ENCODE measurements at regions not wholly inside any gene's neighbourhood (a gene's known extent, or its start where the extent isn't known, plus 50 kb on each side); places are given as distances from the start of the nearest gene placed in this dataset.
A peak's percentile ranks its signal among the peaks of the same experiment; 100 is the strongest.
"Not testable (repeated sequence)": the region's sequence is repeated elsewhere in the genome, so short reads cannot be mapped to it uniquely, and the experiment has no call there.

DNA sequence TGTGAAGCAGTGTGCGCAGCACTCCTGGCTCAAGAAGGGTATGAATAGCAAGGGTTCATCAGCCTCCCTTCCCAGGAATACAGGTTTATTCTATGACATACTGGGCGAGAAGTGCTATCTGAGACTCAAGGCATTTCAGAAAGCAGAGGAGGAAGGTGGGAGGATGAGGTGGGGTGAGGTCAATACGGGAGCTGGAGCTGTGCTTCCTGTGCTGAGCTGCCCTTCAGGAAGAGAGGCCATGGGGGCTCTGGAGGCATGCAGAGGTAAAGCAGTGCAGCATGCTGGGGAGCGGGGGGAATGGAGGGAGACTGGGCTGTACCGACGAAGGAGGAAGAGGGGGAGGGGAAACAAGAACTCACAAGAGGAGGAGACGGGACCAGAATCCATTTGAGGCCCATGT is 717.6 kb downstream of the PTPRU start:
- DNase-seq (ENCODE audit: low read depth, low spot score): no peak

DNA sequence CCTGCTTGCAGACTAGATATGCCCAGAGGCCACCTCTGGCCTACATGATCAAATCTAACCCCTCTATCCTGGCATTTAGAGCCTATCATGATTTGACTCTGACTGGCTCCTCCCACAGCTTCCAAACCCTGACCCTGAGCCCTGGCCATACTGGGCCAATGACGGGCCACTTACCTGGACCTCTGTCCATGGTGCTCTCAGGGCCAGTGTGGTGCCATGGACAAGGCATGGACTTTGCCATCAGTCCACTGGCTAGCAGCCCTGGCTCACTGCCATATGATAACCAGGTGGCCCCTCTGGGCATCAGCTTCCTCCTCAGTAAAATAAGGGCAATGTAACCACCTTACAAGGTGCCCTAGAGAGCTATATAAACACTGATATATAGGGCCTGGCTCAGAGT is 713.4 kb downstream of the PTPRU start:
- DNase-seq (ENCODE audit: low read depth, low spot score): no peak

DNA sequence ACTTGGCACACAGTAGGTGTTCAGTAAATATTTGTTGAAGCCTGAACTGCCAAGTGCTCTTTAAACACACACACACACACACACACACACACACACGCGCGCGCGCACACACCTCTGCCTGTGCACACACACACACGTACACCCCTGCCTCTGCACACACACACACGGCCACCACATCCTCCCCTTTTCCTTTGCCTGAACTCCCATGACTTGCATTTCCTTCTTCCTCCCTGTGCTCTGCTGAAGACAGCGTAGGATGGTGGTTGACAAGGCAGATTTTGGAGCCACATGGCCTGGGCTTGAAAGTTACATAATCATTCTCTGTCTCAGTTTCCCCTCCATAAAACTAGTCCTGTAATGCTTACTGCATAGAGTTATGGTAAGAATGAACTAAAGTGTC is 712.3 kb downstream of the PTPRU start:
- no peak for DNase-seq (ENCODE audit: low read depth, low spot score)

DNA sequence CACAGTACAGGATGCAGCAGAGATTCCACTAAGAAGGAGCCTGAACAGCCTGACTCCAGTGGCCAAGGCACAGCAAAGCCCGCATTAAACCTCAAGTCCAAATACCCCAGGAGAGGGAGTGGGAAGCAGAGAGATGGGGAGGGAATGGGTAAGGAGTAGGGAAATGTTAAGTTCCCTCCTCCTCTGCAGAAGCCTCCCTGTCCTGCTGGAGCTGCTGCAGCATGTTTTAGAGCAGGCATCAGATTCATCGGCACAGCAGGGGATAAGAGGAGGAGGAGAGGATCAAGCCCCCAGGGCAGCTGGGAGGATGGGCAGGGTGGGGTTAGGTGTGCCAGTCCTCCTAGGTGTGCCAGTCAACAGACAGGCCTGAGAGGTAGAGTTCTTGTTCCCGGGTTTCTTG is 709.7 kb downstream of the PTPRU start:
- no peak for DNase-seq (ENCODE audit: low read depth, low spot score)

DNA sequence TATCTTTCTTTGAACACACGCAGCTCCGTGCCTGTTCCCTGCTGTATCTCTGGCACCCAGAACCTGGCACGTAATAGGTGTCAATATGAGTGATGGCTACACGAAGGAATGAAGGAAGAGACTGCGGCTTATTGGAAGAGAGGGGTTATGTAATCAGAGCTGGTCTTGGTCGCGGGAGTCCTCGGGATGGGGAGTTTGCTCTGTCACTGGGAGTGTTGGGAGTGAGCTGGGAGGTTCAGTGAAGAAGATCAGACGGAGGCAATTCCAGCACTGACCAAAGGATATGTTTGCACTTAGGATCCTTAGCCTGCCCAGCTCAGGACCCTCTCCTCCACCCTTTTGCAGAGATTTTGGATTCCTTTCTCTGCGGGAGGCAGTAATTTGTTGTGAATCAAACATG is 709.1 kb downstream of the PTPRU start:
- no peak for DNase-seq (ENCODE audit: low read depth, low spot score)

DNA sequence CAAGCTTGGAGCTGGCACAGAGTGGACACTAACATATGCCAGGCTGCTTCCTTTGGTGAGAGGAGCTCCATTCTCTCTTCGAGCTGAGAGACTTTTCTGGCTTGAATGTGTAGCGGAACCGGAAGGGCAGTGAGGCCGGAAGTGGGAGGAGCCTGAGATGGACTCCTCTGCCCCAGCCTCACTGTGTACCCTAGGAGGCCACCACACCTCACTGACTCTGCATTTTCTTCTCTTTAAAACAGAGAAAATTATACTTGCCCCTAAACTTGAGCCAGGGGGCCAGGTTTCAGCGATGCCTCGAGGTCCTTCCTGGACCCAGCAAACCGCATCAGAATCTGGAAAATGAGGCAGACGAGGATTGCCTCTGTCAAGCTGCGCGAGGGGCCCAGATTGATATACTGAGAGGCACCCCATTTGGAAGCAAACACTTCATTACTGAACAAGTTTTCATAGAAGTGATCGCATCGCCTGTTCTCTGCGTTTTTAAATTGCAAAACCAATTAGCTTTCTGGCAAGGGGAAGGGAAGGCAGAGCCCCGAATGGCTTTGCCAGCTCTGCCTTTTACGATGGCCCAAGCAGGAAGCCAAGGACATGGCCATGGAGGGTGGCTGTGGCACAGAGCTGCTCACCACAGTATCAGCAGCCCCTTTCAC is 708.1 kb downstream of the PTPRU start:
- DNase-seq (ENCODE audit: low read depth, low spot score): no peak

DNA sequence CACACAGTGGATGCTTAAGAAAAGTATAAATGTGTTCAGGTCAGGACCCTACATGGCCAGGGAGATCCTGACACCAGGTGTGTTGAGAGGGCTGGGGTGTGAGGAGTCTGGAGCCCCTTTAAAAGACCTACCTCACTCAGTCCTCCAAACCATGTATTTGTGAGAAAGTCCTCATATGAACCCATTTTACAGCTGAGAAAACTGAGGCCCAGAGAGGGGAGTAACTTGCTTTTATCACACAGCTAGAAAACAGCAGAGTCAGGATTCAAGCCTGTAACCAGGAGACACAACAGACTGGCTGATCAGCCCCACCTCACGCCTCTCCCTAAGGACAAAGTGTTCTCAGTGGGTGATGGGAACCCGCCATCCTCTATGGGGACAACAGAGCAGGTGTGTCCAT is 706.7 kb downstream of the PTPRU start:
- no peak for DNase-seq (ENCODE audit: low read depth, low spot score)

DNA sequence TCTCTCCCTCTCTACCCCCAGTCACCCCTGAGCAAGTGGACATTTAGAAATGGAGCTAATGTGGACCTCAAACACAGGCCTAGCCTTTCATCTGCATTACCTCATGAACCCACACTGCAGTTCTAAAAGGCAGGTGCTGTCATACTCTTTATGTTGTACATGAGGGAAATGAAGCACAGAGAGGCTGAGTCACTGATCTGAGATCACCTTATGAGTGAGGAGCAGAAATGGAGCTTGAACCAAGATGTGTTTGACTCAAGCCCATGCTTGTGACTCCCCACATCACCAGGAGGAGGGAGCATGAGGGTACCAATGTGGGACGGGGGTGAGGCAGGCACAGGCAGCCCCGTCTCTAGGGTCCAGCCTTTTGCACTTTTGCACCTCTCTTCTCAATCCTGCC is 702.8 kb downstream of the PTPRU start:
- DNase-seq (ENCODE audit: low read depth, low spot score): no peak

DNA sequence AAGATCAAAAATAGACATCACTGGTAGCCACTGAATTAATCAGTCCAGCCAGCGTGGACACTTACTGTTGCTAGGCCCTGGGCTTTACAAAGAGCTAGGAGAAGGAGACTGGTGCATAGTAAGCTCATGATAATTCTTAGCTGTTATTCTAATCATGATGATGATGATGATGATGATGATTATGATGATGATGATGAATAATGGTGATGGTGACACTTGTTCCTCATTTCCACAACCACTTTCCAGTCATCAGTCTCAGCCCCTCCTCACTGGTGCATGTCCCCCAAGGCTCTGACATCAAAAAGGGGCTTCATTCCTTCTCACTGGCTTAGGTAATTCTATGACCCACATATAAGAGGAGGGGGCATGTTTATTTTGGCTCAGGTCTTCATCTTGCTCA is 701.0 kb downstream of the PTPRU start:
- DNase-seq (ENCODE audit: low read depth, low spot score): no peak

DNA sequence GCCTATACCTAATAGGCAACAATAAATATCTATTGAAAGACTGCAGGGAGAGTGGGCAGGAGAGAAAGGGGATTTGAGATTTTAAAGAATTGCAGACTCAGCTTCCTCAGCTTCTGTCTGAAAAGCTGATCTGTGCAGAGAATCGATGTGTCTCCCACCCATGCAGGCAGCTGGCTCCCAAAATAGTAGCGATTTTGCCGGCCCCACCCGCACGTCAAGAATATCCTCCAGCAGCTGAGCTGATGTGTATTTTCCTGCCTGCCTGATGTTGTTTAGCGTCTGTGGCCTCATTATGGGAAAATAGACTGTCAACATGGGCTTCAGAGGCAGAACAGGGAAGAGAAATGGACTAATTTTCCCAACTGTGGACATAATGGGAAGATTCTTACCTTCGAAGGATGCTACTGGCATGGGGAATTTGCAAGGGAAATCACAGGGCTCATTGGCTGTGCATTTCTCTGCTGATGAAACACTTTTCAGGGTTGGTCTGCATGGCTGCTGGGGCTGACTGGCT is 699.8 kb downstream of the PTPRU start:
- DNase-seq (ENCODE audit: low read depth, low spot score): no peak

DNA sequence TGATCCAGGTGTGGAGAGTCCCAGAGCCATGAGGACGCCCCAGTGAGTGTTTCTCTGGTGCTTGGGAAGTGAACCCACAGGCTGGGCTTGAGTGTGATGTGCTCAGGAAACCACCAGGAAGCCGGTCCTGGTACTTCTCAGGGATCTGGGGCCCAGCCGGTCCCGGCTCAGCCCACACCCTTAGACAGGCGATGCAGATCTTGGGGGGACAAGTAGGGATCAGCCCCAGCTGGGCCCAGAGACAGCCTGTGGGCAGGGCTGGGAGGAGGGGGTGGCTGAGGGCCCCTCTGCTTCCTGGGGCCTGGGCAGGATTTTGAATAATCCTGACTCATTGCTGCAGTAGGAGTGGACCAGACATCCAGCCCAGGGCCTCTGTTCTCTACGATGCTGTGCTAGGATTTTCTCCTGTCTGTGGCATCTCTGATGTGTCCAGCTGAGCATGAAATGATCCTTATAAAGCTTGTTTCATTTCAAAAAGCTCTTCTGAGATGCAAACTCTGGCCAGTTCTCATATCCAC is 698.0 kb downstream of the PTPRU start:
- DNase-seq (ENCODE audit: low read depth, low spot score): no peak

DNA sequence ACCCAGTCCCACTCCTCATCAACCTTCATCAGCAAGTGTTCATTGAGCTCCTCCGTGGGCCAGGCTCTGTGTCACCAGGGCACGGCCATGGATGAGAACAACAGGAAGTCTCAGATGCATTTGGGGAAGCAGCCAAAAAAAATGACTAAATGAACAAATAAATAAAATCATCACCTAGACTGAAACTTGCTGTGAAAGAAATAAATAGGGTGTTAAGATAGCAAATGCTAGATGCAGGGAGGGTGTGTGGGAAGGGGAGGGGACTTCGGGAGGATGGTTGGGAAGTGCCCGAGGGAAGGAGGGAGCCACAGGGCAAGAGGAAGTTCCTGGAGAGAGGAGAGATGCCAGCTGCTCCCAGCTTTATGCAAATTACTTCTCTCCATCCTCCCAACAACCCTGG is 696.7 kb downstream of the PTPRU start:
- no peak for DNase-seq (ENCODE audit: low read depth, low spot score)

DNA sequence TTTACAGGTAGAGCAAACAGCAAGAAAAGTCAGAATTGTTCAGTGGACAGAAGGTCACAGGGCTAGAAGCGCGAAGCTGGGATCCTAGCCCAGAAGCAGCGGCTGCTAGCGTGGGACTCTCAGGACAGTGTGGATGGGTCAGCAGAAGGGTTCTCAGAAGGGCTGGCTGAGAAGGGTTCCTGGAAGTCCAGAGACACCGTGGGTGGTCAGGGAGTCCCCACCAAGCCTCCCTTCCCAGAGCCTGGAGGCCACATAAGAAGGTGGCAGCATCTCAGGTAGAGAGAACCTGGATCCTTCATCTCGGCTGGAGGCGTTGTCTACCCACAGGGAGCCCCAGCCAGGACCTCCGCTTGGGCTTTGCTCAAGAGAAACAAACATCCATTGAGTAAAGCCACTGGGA is 696.3 kb downstream of the PTPRU start:
- no peak for DNase-seq (ENCODE audit: low read depth, low spot score)

DNA sequence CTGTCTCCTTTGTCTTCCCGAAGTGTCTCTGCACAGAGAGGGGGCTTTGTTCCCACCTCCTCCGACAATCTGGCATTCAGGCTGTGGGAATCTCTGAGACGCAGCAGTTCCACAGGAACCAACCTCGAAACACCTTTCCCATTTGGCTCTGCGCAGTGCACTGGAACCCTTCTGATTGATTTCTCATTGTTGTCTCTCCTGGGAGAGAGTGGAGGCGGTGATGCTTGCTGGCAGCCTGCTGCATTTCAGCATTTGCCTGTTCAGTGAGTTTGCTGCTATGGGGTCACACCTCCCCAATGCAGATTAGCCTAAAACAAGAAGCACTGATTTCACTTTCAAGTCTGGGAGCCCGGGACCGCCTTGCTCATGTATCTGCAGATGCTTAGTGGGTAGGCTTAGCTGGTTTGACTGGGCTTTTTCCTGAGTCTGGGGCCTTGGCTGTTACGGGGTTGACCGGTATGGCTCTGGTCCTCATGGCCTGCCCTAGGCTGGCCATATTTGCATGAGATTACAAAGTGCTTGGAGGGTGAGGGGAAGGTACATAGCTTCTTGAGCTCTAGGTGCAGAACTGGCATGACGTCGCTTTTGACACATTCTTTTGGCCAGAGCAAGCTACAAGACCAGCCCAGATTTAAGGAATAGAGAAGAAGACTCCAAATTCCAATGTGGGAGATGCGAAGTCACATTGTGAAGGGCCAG is 695.3 kb downstream of the PTPRU start:
- DNase-seq (ENCODE audit: low read depth, low spot score): no peak

DNA sequence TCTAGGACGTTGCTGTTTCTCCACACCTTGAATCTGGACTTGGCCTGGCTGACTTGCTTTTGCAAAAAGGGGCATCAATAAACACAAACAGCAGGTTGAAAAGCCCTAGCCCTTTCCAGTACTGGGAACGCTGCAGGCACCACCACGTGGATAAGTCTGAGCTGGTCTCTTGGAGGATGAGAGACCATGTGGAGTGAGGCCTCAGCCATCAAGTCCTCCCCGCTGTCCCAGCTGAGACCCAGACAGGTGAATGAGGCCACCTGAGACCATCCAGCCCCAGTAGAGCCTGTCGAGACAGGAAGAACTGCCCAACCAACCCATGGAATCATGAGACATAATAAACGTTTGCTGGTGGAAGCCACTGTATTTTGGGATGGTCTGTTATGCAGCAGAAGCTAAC is 688.7 kb downstream of the PTPRU start:
- DNase-seq (ENCODE audit: low read depth, low spot score): no peak

DNA sequence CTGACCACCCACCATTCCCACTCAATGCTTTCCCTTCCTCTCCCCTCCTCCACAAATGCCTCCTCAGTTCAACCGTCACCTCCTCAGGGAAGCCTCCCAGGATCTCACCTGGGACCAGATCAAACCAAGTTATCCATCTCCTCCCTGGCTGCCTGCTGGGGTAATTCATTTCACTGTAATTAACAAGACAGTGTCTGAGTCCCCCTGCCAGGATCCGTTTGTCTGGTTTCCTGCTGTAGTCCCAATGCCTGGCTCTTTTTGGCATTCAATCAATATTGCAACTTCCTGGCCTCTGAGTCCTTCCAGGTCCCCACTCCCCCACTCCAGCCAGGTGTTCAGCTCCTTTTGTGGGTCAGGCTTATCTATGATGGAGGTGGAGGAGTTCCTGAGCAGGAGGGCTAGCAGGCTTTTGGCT is 687.7 kb downstream of the PTPRU start:
- peak; percentile 72 for DNase-seq (ENCODE audit: low read depth, low spot score)

DNA sequence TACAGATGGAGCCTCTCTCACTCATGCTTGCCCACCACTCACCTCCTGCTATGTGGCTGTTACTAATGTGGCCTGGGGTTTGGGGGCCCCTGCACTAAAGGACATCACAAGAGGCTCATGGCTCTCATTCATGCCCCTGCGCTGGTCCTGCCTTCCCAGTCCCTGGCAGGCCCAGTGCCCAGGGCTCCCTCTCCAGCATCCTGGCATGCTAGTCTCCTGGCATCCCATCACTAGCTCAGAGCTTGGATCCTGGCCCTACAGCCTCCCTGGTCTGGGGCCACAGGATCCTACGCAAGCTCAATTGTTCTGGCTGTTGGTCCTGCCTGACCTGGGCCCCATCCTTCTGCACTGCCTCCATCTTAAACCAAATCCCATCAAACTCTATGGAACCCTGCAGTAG is 685.4 kb downstream of the PTPRU start:
- DNase-seq (ENCODE audit: low read depth, low spot score): no peak

DNA sequence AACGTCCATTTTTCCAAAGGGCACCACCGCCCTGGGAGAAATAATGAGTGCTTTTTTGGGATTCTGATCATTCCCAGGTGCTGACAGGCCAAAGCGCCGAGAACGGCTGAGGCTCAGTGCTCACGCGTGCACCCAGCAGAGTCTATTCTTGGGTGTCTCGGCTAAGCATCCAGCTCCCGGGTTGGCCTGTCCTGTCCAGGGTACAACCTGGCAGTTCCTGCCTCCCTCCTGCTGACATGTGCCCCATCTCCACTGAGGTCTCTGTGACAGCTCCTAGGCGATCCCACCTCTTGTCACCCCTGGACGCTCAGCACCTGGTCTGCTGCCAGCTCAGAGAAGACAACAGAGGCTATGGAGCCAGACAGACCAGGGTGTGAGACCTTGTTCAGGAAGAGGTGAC is 684.5 kb downstream of the PTPRU start:
- no peak for DNase-seq (ENCODE audit: low read depth, low spot score)

DNA sequence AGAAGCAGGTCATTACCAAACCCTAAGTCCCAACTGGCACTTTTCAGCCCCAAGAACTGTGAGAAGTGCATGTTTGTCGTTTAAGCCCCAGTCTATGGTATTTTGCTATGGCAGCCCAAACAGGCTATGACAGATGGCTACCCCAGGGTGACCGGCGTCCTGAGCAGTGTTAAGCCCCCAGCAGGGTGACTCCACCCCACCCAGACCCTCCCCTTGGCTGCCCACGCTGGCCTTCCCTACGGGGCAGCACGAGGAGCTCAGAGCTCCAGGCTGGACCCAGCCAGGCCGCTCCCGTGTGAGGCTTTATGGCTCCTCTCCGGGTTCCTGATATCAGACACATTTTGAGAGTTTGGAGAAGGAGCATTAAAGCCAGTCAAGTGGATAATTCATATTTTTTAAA is 684.0 kb downstream of the PTPRU start:
- no peak for DNase-seq (ENCODE audit: low read depth, low spot score)

DNA sequence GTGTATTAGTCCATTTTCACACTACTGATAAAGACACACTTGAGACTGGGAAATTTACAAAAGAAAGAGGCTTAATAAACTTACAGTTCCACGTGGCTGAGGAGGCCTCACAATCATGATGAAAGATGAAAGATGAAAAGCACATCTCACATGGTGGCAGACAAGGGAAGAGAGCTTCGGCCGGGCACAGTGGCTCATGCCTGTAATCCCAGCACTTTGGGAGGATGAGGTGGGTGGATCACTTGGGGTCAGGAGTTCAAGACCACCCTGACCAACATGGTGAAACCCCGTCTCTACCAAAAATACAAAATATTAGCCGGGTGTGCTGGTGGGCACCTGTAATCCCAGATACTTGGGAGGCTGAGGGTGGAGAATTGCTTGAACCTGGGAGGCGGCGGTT is 682.7 kb downstream of the PTPRU start:
- not testable (repeated sequence) for DNase-seq (ENCODE audit: low read depth, low spot score)

DNA sequence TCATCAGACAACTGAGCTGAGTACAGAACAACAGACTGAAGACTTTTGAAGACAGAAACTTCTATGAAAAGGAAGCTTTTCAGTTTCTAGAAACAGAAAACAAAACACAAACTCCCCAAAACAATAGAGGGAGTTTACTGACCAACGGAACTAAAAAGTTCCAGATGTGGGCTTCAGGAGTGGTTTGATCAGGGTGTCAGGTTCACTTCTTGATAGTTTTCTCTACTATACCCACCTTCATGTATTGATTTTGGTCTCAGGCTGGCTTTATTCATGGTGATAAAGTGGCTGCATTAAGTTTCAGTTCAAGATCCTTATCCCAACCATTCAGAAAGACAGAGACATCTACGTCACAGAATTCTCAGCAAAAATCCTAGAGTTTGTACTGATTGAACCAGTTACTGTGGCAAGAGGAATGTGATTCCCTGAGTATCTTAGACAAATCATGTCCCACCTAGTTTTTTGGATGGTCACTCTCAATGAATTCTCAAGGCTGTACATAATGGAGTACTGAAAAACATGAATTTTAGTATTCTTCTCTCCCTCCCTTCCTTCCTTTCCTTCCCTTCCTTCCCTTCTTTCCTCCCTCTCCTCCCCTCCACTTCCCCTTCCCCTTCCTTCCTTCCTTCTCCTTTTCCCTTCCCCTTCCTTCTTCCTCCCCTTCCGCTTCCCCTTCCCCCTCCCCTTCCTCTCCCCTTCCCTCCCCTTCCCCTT is 680.5 kb downstream of the PTPRU start:
- DNase-seq (ENCODE audit: low read depth, low spot score): no peak

DNA sequence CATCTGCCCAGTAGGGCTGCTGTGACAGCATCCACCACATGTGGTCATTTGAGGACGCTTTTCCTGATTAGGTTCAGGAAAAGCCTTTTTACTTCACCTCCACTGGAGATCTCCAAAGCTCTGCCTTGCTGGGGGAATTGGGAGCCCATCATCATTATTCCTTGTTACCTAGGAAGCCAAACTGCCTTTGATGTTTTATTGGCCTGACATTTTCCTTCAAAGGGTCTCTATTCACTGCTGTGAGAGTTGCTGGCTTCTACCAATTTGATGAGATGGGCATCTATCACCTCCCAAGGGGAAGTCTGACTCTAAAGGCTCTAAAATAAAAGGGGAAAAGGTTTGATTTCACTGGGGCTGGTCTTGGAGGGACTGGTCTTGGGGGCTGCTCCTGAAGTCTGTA is 678.6 kb downstream of the PTPRU start:
- DNase-seq (ENCODE audit: low read depth, low spot score): no peak

DNA sequence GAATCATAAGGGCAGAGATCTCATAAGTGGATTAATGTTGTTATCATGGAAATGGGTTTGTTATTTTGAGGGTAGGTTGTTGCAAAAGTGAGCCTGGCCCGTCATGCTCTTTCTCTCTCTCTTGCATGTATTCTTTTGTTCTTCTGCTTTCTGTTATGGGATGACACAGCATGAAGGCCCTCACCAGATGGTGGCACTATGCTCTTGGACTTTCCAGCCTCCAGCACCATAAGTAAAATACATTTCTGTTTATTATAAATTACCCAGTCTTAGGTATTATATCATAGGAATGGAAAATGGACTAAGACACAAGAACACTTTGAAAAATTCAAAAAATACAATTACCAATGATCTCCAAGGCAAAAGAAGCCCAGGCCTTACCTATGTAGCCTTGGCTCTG is 676.1 kb downstream of the PTPRU start:
- DNase-seq (ENCODE audit: low read depth, low spot score): no peak

Data from iPS DF 19.7 (cell line).